HG03457 (cell line): ENCODE measurements at regions not wholly inside any gene's neighbourhood (a gene's known extent, or its start where the extent isn't known, plus 50 kb on each side); places are given as distances from the start of the nearest gene placed in this dataset.

ENCODE experiments used
- ATAC-seq: cut with Tn5 transposase; IDR thresholded peaks from one replicate; pipeline ENCODE4 v1.9.1; 2021; ENCODE audit warnings: moderate number of reproducible peaks; ENCODE audit not compliant: unreplicated experiment

- ATAC-seq, result no peak
Measured at GRCh38 chr1:219526074-219526473, 86.8 kb downstream of the ZC3H11B start.

- no peak for ATAC-seq
Measured at GRCh38 chr1:219523411-219523810, 89.5 kb downstream of the ZC3H11B start.

GRCh38 chr1:219521325-219521724 is 91.6 kb downstream of the ZC3H11B start:
- no peak for ATAC-seq

DNA sequence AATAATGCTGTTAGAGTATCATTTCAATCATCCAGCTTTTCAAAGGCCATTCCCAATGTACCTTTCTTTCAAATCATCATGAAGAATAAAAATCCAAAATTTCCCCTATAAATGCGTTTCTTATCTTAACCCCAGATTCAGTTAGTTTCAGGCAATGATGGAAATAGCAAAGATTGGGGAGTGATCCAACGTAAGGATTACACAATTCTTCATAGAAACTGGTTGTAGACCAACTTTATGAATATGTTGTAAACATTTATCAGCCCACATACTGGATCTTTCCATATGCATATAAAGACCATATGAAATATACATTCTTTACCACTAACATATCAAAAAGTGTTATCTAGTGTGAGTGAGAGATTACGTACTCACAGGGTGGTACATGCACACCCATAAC is 92.7 kb downstream of the ZC3H11B start:
- ATAC-seq, result no peak

DNA sequence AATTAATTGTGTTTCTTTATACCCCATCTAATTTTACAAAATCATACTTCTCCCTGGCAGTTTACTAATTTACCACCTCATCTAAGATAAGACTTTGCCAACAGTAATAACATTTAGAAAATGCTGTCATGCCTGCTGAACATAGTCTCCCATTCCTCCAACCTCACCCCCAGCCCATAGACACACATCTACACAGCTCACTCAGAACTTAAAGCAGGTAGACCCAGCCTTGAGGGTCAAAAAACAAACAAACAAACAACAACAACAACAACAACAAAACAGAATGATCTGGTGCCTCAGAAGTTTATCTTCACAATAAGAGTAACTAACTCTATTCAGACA is 94.0 kb downstream of the ZC3H11B start:
- ATAC-seq, result no peak

DNA sequence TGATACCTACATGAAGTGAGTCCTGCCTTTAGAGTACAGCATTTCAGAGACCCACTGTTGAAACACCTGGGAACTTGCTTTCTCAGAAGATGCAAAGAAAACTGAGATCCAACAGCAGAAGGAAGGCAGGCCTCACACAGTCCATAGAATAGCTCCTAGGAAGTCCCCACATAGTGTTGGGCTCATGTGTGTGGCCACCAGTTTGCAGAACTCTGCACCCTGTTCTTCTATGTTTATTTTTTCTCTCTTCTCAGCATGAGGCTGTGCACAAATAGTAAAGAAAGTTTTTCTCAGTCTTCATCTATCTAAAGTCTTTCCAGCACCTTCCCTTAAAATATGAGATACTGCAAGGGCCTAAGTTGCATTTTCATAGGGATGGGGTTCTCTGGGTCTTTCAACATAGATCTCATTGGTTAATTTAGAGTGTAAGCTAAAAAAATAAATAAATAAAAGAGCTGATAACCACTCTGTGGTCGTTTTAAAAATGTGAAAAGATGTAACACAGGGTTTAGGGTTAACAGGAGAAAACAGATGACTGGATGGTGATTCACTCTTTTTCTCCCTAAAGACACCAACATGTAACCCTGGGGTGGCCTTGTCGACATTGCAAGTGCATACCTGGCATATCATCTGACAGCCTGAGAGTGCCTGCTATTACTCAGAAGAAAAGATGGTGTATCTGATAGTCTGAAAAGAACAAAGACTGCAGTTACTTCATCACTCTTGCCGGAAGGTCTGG is 94.6 kb downstream of the ZC3H11B start:
- ATAC-seq, result no peak

GRCh38 chr1:219517031-219517430 is 95.9 kb downstream of the ZC3H11B start:
- no peak for ATAC-seq

DNA sequence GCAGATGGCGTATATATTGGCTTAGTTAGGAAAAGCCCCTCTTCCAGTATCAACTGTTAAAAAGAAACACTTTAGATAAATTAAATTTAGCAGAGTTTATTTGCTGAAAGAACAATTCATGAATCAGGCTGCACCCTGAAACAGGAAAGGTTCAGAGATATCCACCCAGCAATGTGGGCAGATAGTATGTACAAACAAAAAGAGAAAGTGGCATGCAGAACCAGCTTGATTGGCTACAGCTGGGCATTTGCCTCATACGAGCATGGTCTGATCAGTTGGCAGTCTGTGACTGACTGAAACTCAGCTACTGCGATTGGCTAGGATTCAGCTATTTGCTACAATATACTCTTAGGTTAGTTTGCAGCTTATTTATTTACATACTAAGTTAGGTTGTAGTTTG is 98.2 kb downstream of the ZC3H11B start:
- ATAC-seq, result no peak

DNA sequence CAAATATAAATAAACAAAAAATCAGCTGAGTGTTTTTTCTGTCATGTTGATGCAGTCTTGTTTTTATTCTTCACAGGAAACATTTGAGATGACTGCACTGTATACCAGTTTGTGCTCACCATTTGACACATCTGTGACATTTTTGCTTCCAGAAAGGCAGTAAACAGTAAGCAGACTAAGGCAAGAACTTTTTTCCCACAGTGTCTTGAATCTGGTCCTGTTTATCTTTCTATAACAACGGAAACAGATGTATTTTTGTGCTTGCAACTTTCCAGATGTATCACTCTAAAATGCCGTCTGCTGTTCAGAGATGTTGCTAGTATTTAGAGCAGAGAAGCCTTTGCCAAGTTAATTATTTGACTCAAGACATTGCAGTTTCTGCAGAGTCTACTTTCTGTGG is 105.5 kb downstream of the ZC3H11B start:
- ATAC-seq, result no peak

- no peak for ATAC-seq
Measured at GRCh38 chr1:219506936-219507335, 106.0 kb downstream of the ZC3H11B start.

GRCh38 chr1:219506473-219506899 is 106.4 kb downstream of the ZC3H11B start:
- no peak for ATAC-seq

GRCh38 chr1:219505886-219506285 is 107.0 kb downstream of the ZC3H11B start:
- ATAC-seq, result no peak

- ATAC-seq, result no peak
Measured at GRCh38 chr1:219503604-219504003, 109.3 kb downstream of the ZC3H11B start.

GRCh38 chr1:219500327-219500897 is 112.5 kb downstream of the ZC3H11B start:
- no peak for ATAC-seq

GRCh38 chr1:219498666-219499065 is 114.2 kb downstream of the ZC3H11B start:
- ATAC-seq, result no peak

DNA sequence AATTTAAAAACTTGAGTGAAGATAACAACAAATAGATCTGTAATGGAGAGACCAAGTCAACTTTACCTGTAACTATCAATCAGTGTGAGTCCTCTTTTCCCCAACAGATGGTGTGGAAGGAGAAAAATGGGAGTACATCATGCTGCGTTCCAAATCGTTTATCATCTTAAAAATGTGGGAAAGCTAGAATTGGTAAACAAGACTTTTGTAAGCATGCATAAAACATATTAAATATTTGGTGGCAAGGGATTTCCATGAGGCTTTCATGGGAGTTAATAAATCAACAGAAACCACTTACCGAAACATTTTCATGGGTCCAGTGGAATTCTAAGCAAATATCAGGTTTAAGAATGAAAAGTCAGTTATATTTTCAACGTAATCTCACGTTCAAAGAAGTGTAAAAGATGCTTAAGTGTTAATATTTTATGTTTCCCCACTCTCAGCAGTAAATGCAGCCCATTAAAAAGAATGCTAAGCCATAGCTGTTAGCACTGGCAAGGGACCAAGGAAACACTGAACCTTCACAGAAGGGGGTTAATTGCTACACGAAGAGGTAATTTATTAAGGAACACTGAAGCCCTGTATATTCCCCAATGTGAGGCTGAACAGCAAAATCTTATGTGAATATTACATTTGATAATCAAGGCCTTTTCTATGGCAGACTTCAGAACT is 117.0 kb downstream of the ZC3H11B start:
- ATAC-seq, result no peak

DNA sequence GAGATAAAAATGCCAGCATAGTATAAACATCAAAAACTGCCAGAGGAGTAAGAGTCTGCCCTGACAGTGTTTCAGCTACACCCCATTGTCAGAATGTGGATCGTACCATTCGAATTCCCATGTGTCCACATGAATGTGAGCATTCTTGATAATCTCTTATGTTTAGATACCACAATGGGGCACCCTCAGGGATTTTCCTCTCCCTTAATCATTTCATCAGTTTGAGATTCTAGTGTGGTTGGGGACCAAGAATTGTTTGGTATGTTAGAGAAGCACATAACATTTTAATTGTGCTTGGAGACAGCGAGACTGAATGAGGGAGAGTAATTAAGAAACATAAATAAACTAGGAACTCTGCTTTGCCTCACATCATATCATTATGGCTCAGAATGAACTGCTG is 120.2 kb downstream of the ZC3H11B start:
- no peak for ATAC-seq

- ATAC-seq, result no peak
Measured at GRCh38 chr1:219490566-219490965, 122.3 kb downstream of the ZC3H11B start.

DNA sequence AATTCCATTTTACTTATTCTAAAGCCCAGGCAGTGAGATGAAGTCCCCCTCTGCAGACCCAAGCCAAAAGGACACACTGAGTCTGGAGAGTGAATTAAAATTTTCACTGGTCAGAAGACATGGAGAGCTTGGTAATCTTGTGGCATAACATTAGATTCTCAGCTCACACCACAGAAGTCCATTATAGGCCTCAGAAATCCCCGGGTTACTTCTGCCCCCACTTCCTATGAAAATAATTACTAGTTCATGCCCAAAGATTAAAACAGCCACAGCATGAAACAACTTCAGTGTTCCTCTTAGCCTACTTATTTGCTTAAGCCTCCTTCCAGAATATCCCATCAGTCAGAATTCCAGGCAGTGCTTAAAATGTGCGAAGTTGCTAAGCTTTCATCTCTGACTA is 123.3 kb downstream of the ZC3H11B start:
- ATAC-seq, result no peak

GRCh38 chr1:219488275-219488674 is 124.6 kb downstream of the ZC3H11B start:
- ATAC-seq, result no peak

DNA sequence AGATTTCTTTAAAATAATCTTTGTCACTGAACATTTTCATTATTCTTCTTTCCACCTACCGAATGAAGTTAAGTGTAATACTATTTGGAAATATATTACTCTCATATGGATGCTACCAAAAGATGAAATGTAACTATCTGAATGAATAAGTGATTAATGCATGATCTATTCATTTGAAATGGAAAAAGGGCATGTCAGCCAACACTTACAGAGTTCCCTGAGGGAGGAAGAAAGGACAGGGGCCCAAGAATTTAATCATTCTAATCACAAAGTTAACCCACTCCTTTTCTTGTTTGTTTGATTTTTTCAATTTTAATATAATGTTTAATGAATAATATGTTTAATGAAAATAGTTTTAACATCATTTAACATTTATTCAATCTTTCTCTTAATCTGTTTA is 129.4 kb downstream of the ZC3H11B start:
- ATAC-seq, result no peak

DNA sequence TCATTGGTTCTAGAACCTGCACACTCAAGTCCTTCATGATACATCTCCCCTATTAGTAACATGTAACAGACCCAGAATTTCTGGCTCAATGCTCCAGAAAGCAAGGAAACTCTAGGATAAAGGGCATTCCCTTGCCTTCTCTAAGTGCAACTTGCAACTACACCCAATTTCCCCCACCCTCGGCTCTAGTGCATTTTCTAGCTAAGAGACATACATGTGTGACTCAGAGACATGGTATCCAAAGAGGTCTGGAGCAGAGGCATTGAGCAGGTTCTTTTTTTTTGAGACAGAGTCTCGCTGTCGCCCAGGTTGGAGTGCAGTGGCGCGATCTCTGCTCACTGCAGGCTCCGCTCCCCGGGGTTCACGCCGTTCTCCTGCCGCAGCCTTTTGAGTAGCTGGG is 132.9 kb downstream of the ZC3H11B start:
- ATAC-seq, result no peak
